GM18873 (cell line): ENCODE measurements at regions not wholly inside any gene's neighbourhood (a gene's known extent, or its start where the extent isn't known, plus 50 kb on each side); places are given as distances from the start of the nearest gene placed in this dataset.
"Not testable (repeated sequence)": the region's sequence is repeated elsewhere in the genome, so short reads cannot be mapped to it uniquely, and the experiment has no call there.

Experiments
- ATAC-seq: cut with Tn5 transposase; IDR thresholded peaks from one replicate; pipeline ENCODE4 v1.9.1; 2021; ENCODE audit warnings: mild to moderate bottlenecking, moderate library complexity, moderate number of reproducible peaks; ENCODE audit not compliant: unreplicated experiment, low FRiP score

DNA sequence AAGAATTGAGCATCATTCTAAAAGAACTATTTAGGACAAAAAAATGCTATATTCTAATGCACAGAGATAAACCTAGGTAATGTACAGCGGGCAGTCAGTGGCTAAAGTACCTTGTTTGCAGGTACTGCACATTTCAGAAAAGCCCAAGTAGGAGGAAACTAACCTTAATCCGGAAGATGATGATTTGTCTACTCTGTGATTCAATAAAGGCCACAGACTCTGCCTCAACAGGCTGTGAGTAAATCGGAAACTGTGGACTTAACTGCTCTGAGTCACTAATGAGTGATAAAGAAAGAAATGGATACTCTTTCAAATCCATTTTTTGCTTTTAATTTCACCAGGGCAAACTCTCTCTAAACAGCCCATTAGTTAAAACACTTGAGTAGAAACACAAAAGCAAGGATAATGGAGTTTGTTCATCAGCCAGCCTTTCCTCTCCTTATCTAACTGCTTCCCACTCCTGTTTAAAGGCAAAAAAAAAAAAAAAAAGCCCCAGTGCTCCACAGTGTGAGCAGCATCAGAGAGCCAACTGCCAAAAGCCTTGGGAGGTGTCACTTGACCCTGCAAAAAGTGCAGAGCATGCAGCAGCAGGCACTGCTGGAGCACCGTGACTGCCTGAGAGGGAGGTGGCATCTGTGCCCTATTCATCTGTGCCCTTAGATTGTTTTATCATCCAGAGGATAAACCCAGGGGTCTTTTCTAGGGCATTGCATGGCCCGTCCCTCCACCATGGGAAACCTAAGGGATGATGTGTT is 187.7 kb downstream of the SATB1 start:
- ATAC-seq = peak; percentile 85

DNA sequence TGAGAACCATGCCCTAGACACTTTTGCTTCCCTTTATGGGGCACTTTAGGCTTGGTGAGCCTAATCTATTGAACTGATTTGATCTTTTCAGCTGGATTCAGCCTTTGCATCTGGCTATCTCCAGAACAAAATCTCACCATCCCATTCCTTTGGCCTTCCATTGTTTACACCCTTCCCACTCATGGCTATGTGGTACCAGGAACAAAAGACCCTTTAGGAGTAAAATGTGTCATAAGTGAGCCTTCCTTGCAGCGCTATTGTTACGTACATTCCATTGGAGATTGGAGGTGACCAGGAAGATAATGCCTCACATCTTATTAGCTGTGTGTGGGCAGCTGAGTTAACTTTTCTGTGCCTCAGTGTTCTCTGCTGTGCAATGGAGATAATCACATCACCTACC is 188.4 kb downstream of the SATB1 start:
- ATAC-seq = no peak

DNA sequence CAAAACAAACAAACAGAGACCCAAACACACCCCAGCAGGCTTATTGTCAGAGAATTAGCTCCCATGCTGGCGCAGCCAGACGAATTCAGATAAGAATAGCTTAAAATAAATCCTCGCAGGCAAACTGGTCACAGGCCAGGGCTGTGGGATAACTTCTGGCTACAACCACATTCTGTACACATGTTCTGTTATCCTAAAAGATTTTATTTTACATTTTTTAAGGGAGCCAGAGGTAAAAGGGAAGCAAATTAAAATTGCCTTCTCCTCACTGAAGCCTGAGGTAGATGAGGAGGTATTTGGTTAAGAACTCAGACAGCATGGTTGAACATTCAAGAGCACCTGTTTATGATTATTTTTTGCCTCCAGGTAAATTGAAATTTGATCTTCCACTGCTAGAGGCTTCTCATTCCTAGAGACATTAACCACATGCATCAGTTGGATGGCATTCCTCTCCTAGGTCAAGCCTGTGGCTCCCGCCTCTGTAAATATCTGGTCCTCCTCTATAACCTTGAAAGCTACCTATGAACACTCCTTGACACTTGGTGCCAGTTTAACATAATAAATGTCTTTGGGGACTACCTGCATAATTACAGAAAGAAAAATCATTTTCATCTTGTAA is 190.3 kb downstream of the SATB1 start:
- ATAC-seq = no peak

GRCh38 chr3:18233987-18234716 is 191.0 kb downstream of the SATB1 start:
- ATAC-seq = no peak

DNA sequence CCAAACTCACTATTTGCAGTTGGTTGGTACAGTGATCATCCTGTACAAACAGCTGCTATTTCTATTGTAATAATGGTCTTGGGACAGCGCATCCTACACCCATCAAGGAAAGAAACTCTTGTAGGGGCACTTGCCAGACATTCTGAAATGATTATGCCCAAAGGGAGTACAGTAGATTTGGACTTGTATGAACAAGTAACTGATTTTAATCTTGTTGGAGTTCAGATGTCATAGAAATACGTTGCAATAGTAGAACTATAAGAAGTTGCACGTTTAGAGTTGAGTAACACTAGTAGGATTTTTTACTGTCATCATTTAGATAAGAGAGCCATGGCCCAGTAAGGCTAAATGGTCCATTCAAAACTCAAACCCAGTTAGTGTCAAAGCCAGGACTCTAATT is 192.8 kb downstream of the SATB1 start:
- ATAC-seq = no peak

DNA sequence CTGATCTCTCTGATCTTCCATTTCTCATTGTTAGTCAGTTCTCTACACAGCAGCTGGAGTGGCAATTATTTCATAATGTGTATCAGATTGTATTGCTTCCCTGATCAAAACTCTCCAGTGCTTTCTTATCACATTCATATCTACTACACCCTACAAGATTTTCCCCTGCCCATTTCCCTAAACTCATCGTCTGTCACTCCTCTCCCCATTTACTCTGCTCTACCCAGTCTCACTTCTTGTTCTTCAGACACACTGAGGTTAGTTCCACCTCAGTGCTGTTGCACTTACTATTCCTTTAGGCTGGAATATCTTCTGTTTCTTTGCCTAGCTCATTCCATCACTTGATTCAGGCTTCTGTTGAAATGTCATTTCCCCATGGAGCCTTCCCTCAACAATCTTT is 197.1 kb downstream of the SATB1 start:
- no peak for ATAC-seq

DNA sequence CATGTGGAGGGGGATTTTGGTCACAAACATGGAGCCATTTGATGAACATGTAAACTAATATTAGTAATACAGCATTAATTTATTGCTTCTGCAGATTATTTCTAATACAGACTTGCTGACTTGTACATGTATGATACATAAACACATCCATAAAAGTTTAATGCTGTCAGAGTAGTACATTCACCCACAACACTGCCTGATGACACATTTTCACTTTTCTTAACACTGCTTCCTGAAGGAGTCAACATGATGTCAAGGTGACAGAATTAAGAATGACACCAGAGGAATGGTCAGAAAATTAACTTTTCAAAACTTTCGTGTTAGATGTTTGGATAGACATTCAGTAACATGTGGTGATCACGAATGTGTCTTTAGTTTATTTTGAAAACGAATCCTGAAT is 199.4 kb downstream of the SATB1 start:
- no peak for ATAC-seq

DNA sequence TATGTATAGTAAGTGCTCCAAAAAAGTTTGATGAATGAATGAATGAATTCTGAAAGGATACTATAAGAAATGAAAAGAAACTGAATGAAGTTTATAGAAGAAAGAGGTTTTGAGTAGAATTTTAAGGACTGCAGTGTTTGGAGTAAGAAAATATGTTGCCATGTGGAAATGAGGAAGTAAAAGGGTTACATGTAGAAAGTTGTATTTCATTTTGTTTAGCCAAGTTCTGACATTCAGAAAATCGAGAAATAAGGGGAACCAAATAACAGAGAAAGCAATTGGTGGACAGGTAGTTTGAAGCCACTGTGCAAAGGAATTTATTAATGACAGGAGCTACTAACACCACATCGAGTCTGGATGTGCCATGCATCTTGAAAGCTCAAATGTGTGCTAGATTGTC is 200.7 kb downstream of the SATB1 start:
- no peak for ATAC-seq

- peak; percentile 25 for ATAC-seq
Observed at GRCh38 chr3:18223974-18224373, 201.2 kb downstream of the SATB1 start.

DNA sequence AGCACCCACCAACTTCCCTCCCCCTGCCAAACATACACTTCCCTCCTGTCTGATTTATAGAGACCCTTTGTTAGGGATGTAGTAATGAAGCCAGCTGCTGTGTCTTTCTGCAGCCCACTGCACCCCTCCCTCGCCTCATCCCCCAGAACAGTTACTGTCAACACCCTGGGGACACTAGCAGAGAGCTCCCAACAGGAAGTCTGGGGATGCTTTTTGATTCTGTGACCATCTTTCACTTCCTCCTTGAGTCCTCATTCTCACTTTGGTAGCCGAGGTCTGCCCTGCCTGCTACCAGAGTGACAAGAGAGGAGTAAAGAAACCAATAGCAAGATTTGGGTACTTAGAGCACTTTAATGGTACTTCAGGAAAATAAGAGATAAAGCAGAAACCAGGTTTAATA is 201.6 kb downstream of the SATB1 start:
- ATAC-seq = peak; percentile 99

DNA sequence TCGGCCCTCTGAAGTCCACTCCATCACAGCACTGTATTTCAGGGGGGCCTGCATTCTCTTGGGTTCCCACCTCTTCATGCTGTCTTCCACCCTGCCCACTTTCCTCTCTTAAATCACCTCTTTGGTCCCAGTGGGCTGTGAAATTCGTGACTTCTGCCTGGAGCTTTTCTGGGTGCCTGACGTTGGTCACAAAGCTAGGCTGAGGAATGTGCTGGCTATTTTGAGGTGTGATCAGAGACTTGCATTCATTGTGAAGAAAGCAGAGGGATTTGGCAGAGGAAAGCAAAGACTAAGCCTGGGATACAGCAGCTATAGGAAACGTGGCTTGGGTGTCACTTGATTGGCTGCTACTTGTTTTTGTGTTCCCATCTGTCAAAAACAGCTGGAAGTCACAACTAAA is 202.5 kb downstream of the SATB1 start:
- no peak for ATAC-seq

DNA sequence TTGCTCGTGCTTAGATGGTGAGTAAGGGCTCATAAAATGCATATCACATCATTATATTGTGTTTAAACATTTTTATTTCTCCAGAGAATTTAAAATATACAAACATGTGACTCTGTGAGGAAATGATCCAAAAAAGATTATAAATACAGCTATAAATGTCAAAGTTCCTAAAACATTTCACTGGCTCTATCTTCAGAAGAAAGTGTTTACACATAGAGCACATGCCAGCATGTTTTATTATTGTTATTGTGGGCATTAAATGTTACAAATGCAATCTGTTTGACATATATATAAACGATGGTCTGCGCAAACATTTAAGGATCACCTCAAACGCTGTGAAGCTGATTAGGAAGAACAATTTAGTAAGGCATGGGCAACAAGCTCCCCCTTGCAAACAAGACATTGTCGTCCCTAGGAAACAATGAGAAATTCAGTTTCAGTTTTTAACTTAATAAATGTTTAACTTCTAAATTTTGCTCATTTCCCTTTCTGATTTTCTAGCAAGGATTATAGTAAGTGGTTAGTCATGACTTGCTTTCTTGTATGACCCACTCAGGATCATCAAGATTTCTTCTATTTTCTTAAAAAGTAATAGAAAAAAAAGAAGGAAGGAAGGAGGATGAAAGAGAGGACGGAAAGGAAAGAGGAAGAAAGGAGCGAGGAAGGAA is 207.5 kb downstream of the SATB1 start:
- ATAC-seq = peak; percentile 51

- no peak for ATAC-seq
Observed at GRCh38 chr3:18216996-18217395, 208.1 kb downstream of the SATB1 start.

- ATAC-seq = no peak
Observed at GRCh38 chr3:18215639-18216038, 209.5 kb downstream of the SATB1 start.

GRCh38 chr3:18211116-18211515 is 214.0 kb downstream of the SATB1 start:
- no peak for ATAC-seq

DNA sequence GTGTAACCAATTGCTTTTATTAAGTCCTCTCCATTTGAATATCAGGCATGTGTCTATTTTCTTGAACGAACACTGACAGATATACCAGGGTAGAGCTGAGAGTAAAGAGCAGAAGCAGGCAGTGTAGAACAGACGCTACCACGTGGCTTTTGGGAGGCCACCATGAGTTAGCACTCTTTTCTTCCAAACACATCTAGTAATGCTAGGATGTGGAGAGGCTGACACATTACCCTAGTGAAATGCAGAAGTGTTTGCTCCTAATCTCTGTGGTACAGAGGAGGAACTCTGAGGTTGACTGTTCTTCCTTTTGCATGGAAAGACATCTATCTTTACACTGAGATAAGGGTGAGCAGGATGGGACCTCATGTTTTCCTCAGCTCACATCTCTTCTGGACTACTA is 216.3 kb downstream of the SATB1 start:
- ATAC-seq = no peak

DNA sequence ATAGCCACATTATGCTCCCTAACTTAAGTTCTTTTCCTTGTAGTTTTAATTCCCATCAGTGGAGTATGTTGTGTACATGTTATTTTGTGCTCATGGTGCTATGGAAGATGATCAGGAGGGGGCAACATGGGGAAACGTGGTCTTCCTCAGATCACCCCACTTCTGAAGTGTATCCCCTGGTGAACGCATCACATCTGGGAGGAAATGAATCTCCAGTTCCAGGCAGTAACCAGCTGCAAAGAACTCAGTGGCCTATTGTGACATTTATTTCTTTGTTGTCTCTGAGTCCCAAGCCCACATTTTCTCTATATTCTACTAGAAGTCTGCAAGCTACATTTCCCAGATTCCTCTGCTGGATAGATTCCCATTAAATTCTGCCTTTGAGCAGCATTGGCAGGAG is 217.0 kb downstream of the SATB1 start:
- ATAC-seq = no peak

DNA sequence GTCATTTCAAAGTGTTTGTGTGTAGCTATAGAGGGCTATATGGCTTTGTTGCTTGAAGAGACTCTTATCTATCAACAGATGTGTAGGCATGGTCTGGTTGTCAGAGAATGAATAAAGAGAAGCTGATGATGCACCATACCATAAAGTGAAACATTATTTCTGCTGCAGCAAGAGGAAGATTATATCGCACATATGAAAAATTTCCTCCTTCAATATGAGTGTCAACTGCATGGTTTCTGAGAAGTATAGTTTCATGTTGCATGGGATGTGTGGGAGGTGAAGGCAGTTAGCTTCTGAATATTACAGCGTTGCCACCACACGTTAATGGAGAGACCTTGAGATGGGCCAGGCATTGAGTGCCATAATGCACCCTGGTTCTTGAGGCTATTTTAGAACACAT is 217.9 kb downstream of the SATB1 start:
- ATAC-seq = no peak

DNA sequence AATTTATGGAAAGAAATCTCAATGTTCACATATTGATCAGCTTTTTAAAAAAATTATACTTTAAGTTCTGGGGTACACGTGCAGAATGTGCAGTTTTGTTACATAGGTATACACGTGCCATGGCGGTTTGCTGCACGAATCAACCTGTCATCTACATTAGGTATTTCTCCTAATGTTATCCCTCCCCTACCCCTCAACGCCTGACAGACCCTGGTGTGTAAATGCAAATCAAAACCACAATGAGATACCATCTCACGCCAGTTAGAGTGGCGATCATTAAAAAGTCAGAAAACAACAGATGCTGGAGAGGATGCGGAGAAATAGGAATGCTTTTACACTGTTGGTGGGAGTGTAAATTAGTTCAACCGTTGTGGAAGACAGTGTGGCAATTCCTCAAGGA is 219.4 kb downstream of the SATB1 start:
- not testable (repeated sequence) for ATAC-seq

GRCh38 chr3:18201315-18201714 is 223.8 kb downstream of the SATB1 start:
- no peak for ATAC-seq

DNA sequence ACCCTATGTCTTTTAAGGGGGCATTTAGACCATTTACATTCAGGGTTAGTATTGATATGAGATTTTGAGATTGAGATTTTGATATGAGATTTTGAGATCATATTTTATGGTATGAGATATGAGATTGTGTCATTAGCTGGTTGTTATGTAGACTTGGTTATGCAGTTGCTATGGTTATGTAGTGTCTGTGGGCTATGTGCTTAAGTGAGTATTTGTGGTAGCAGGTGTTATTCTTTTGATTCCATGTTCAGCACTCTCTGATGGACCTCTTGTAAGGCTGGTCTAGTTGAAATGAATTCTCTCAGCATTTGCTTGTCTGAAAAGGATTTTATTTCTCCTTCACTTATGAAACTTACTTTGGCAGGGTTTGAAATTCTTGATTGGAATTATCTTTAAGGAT is 225.4 kb downstream of the SATB1 start:
- no peak for ATAC-seq
